Uterus (tissue), 2 donors: ENCODE measurements at regions not wholly inside any gene's neighbourhood (a gene's known extent, or its start where the extent isn't known, plus 50 kb on each side); places are given as distances from the start of the nearest gene placed in this dataset.

ENCODE experiments used
- POLR2A ChIP-seq, 2 donors: fragments of 450-650 bp; IDR thresholded peaks; one replicate each; pipeline ENCODE4 v1.6.1; 2016; ENCODE audit warnings: antibody characterized with exemption in 2 of 2, mild to moderate bottlenecking in 1 of 2, moderate library complexity in 1 of 2
- TF ChIP-seq, protein P1 (sequence below), 4 experiments: fragments of 200-600 bp in 2 of 4; fragments of 450-650 bp in 2 of 4; sonication (generic) in 2 of 4; IDR thresholded peaks; one replicate each; pipeline ENCODE4 v1.5.1; 2016 to 2019; ENCODE audit warnings: antibody characterized with exemption in 4 of 4, mild to moderate bottlenecking in 2 of 4, moderate library complexity in 1 of 4

DNA sequence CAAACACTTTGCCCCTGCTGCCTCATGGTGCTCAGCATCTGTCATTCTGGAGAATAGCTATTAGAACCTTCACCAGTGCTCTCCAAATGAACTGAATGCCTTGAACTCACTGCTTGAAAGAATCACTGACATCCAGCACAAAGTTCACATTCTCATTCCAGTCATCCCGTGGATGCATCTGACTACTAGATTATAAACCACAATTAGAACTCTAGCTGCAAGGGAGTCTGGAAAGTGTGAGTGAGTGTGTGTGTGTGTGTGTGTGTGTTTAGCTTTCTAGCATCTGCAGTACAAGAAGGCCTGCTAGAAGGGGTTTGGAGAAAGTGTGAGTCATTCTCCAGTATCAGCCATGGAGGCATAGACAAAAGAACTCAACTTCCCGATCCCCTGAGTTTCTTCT is 71.3 kb upstream of the DYNLT3 start:
- TF ChIP-seq, protein P1, sequence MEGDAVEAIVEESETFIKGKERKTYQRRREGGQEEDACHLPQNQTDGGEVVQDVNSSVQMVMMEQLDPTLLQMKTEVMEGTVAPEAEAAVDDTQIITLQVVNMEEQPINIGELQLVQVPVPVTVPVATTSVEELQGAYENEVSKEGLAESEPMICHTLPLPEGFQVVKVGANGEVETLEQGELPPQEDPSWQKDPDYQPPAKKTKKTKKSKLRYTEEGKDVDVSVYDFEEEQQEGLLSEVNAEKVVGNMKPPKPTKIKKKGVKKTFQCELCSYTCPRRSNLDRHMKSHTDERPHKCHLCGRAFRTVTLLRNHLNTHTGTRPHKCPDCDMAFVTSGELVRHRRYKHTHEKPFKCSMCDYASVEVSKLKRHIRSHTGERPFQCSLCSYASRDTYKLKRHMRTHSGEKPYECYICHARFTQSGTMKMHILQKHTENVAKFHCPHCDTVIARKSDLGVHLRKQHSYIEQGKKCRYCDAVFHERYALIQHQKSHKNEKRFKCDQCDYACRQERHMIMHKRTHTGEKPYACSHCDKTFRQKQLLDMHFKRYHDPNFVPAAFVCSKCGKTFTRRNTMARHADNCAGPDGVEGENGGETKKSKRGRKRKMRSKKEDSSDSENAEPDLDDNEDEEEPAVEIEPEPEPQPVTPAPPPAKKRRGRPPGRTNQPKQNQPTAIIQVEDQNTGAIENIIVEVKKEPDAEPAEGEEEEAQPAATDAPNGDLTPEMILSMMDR (IDR thresholded peaks at IDR 0.05), result no peak
- no peak for TF ChIP-seq POLR2A (IDR thresholded peaks at IDR 0.05)
